HG03175 (cell line): ENCODE measurements at regions not wholly inside any gene's neighbourhood (a gene's known extent, or its start where the extent isn't known, plus 50 kb on each side); places are given as distances from the start of the nearest gene placed in this dataset.
A peak's percentile ranks its signal among the peaks of the same experiment; 100 is the strongest.

Source experiments
- ATAC-seq: cut with Tn5 transposase; IDR thresholded peaks from one replicate; pipeline ENCODE4 v1.9.1; 2021; ENCODE audit warnings: mild to moderate bottlenecking, moderate library complexity; ENCODE audit not compliant: unreplicated experiment

DNA sequence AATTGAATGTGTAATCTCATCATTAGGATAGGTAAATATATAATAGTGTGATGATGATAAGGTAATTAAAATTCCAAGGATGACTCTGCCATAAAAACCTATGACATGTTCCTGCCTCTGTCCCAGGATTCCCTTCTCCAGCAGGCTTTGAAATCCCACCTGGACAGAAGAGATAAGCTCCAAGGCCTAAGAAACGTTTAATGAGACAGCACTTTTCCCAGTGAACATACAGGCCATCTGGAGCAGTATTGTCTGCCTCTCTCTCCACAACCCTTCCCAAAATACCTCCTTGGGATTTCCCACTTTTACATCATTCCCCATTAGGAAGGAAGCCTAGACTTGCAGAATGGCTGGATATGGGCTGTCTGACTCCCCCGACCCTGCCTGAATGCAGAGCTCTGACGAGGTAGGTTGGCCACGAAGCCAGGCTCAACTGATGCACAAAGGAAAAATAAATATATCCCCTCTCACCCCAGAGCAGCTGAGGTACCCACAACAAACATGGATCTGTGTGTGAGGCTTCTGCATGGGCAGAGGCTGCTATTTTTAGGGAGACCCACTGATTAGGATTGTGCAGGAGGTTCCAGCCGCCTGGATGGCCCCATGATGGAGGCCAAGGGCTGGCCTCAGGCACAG is 71.0 kb downstream of the TMPRSS5 start:
- ATAC-seq, result no peak

DNA sequence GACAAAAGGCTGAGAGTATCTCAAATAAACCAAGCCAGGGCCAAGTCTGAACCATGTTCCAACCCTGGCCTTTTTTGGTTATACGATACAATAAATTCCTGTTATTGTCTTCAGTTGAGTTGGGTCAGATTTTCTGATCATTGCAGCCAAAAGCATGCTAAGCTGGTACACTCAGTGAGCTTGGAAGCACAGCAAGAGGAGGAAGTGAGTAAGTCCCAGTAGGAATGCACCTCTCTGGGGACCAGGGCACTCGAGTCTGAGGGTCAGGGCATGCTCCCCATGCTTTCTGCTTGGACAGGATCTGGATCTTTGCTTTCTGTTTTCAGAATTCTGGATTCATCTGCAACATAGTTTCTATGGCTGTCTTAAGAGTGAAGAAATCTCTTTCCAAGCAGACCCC is 73.1 kb downstream of the TMPRSS5 start:
- no peak for ATAC-seq

DNA sequence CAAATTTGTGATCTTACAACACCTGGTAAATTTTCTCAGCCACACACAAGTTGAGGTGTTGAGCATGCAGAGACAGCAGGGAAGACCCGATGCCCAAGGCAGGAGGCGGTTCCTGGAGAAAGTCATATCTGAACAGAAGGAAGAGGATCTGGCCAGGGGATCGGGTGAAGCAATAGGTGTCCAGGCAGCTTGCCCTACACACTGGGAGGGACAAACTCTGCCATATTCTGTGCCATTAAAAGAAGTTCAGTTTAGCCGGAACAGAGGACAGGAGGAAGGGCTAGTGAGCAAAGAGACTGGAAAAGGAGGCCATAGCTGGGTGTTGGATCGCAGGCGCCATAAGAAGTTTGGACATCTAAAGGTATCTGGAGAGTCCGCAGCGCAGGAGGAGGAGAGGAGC is 76.5 kb downstream of the TMPRSS5 start:
- no peak for ATAC-seq

DNA sequence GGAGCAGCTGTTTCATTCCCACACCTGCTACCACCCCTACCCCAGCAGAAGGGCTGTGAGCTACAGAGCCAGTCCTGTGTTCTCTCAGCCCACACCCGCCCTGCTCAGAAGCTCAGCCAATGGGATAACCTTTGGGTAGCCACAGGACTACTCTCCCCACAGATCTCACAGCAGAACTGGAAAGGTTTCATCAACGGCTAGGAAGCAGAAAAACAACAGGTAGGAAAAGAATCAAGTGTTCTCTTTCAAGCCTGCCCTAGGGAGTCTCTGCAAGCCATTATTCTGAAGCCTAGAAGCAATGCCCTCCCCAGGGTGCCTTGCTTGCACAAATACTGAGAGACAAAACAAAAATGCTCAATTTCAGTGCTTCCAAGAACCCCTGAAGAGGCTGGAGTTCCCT is 77.2 kb downstream of the TMPRSS5 start:
- ATAC-seq, result no peak

DNA sequence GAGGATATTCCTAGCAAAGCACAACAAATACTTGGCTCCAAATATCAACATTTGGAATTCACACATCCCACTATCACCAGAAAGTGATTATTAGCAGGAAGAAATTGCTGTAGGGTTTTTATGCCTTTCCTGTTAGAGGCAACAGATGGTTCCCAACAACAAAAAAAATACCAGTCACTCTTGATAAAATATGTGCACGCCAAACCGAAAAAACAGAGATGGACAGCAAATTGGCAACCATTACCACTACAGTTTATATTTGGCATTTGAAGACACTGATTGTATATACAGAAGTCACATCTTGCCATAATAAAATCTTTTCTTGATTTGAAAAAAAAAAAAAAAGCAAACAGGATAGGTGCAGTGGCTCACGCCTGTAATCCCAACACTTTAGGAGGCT is 78.2 kb downstream of the TMPRSS5 start:
- ATAC-seq, result no peak

DNA sequence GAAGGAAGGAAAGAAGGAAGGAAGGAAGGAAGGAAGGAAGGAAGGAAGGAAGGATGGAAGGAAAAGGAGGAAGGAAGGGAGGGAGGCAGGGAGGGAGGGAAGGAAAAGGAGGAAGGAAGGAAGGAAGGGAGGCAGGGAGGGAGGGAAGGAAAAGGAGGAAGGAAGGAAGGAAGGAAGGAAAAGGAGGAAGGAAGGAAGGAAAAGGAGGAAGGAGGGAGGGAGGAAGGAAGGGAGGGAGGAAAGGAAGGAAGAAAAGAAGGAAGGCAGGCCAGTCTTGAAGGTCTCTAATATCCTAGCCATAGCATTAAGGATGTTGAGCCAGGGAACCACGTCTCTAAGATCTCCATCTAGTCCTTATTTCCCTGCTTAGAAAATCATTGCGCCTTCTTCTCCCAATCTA is 78.8 kb downstream of the TMPRSS5 start:
- ATAC-seq, result no peak

DNA sequence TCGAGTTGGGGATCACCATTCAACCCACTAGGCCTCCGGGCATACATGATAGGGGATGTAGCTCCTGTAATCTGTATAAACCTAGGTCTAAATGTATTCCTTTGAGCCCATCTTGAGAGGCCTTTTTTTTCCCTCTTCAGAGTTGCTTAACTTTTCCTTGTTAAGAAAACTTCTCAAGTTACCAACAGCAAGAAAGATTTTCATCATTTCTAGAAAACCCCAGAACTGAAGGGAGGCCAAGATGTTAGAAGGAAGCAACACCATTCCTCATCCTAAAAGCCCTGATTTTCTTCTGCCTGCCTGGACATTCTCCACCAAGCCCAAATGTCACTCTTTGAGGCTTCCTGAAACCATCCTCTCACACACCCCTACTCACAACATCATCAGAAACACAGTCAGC is 79.4 kb downstream of the TMPRSS5 start:
- ATAC-seq, result no peak

DNA sequence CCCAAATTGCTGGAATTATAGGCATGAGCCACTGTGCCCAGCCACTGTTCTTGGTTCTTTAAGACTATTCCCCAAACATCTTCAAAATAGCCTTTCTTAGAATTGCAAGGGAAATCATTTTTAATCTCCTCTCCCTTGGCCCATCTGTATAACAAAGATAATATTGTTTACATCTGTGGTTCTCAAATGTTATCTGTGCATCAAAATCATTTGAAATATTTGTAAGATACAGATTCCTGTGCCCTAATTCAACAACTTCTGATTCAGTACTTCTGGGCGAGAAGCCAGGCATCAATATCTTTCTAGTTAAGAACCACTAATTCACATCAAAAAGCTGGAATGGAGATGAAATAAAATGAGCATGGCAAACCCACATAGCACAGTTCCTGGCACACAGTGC is 83.0 kb downstream of the TMPRSS5 start:
- ATAC-seq, result no peak

DNA sequence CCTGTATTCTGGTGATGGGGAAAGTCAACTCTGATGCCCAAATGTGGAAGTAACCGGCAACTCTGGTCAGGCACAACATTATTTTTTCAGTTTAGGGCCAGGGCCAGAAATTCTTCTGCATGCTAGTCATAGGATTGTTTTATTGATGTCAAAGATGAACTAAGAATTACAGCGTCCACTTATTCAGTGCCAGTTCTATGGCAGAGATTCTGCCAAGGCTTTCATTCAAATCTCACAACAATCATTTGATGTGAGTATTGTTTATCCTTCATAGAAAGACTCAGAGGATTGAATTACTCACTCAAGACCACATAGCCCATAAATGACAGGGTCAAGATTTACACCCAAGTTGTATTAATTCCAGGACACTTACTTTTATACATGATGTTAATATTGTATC is 87.7 kb downstream of the TMPRSS5 start:
- ATAC-seq, result no peak

DNA sequence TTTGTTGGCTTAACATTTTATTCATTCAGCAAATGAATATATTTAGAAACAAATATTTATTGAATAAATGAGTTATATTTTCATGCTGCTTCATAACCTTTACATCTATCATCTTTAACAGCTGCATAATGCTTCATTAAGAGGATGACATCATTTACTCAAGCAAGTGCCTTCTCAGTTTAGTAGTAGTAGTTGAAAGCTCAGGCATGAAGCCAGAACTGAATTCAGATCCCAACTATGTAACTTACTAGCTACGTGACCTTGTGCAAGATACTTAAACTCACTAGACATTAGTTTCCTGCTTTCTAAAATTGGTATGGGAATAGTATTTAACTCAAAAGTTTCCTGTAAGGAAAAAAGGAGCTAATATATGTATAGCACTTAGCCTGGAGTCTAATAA is 90.3 kb downstream of the TMPRSS5 start:
- ATAC-seq, result no peak

DNA sequence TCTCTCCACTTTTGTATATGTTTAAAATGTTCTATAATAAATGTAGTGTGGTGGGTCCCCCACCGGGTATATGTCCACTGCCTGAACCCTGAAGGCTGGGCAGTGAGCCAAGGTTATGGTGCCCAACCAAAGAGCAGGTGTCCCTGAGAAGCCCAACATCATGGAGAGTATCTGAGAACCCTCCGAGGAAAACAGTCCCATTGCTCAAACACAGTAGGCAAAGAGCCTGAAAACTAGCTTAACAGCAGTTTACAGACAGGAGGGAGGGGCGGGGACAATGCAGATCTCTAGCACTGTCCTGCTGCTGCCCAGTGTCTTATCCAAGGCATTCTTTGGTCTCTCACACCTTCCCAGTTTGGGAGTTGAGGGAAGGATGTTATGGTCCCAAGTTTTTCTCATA is 91.0 kb downstream of the TMPRSS5 start:
- ATAC-seq, result no peak

DNA sequence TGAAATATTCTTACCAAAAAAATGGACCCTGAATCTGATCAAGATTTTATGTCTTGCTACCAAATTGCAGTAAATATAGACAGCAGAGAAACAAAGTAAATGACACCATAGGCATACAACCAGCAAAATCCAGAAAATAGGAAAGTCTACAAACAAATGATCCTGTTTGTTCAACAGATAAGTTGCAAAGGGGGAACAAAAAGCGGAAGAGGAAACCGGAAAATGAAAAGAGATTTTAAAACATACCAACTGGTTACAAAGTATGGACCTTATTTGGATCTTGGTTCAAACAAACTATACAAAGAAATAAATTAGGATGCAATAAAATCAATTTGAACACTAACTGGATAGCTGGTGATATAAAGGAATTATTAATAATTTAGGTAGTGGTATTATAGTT is 92.0 kb downstream of the TMPRSS5 start:
- no peak for ATAC-seq

DNA sequence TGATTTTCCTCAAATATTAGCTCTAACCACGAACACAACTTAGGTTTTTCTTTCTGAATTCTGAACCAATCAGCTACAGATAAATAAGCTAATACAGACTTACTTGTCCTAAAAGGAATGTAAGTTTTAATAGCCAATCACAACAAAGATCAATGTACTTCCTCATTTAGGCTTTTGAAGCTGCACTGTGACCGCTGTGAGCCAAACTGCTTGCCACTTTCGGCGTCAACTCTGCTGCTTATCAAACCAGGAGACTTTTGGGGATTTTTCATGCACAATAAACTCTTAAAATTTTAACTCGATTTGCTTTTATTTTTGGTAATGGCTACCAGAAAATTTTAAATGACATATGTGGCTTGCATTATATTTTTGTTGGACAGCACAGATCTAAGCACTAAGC is 92.5 kb downstream of the TMPRSS5 start:
- no peak for ATAC-seq

DNA sequence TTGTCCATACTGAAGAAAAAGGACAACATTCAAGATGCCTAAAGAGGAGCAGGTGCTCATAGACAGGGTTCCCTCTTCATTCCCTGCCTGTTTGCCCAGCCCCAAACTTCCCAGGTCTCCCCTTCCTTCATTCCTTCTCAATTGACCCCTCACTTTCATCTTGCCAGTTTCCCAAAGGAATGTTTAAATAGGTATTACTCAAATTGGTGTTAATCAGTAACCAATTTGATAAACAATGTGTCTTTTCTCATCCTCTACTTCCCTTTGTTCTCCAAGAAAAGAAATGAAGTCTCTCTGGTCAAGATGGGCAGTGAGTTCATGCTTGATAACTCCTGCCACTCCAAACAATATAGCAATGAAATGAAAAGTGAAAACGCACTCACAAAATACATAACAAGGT is 101.9 kb downstream of the TMPRSS5 start:
- ATAC-seq, result no peak

DNA sequence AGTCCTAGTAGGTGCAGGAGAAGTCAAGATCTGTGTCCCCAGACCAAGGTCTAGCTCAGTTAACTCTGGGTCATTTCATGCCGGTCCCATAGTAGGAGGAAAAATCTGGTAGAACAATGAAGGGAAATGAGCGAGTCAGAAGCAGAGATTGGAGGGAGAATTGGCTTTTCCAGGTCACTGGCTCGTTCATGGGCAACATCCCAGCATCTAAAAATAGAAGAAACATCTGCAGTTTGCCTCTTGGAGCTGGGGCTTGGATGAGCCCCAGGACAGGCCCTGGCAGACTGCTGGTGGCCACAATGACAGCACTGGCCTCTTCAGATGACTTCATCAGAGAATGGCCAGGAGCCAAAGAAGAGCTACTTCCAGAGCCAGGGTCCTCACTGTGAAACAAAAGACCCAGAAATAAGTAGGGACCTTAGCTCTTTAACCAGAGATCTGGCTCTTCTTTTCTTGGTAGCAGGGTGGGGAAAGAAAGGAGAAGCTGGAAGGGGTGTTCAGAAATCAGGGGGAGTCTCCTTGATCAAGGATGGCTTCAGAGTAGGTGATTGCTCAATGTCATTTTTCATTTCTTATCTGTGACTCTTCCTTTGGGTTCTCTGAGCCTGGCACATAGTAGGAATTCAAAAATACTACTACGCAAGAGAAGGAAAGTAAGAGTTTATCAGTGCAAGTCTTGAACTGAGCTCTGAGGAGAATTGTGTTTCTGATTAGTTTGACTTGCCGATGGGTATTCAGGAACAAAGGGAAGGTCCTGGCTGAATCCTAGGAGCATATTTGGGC is 102.6 kb downstream of the TMPRSS5 start:
- no peak for ATAC-seq

DNA sequence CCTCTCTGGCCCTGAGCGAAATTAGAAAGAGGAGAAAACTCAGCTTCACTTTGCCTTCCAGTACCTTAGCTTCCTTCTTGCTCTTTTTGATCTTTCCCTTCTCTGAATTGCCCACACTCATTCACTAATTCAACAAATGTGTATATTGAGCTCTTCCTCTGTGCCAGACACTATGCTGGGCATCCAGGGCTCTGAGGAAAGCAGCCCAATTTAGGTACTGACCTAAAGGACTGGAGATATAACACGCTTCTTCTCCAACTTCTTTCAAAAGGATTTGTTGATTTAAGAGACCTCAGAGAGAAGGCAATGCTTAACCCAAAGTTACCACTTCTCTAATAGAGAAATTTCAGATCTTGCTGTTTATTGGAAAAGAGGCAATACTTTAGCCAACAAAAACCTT is 103.6 kb downstream of the TMPRSS5 start:
- no peak for ATAC-seq

DNA sequence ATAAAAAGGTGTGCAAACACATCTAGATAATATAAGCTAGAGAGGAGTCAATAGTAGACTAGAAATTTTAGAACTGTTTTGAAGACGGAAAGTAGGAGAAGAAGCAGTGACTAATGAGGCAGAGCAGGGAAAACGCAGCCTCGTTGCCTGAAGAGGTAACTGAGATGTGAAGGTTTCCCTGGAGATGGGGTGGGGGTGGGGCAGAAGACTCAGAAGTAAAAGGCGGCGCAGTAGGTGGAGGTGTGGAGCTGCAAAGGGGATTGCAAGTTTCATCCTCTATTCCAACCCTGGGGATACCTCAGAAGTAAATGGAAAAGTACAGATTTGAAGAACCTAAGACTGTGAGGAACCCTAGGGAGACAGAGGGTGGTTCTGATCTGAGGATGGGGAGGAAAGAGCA is 109.5 kb downstream of the TMPRSS5 start:
- ATAC-seq, result no peak

DNA sequence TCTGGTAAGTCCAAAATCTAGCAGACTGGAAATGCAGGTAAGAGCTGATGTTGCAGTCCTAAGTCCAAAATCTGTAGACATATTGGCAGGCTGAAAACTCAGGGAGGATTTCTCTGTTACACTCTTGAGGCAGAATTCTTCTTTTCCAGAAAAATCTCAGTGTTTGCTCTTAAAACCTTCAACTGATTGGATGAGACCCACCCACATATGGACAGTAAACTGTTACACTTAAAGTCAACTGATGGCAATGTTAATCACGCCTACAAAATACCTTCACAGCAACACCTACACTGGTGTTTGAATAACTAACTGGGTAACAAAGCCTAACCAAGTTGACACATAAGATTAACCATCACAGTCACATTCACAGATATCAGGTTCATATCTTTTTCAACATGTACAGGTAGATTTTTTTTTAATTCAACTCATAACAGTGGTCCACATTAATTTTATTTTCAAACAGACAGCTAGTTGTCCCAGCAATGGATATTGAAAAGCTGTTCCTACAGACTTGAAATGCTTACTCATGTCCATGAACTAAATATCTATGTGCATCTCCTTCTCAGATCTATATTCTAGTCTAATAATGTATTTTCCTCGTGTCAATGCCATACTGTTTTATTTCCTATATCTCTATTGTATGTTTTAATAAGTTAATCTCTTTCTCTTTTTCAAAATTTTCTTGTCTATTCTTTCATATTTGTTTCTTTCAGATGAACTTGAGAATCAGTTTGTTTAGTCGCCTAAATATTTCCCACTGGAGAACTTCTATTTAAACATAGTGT is 110.1 kb downstream of the TMPRSS5 start:
- ATAC-seq, result no peak

DNA sequence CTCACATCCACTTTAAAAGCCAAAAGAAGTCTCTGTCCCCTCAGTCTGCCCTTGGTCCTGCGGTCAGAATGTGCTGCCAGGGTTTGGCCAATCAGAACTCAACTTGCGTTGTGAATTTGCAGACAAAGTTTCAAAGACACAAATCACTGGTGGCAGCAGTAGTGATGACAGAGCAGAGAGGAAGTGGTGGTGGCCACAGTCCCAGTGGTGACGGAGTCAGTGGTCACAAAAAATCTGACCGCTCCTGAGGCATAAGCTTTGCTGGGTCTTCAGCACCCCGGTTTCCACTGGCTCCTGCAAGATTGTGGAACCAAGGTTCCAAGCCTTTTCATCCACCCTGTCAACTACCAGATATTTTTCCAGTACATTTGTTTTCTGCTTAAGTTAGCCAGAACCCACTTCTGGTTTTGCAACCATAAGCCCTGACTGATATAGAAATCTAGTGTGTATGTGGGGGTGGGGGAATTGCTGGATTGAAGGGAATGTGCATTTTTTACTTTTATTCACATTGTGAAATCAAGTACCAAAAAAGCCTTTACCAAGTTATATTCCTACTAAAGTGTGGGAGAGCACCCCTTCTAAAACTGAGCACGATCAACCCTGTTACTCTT is 112.3 kb downstream of the TMPRSS5 start:
- peak; percentile 89 for ATAC-seq

DNA sequence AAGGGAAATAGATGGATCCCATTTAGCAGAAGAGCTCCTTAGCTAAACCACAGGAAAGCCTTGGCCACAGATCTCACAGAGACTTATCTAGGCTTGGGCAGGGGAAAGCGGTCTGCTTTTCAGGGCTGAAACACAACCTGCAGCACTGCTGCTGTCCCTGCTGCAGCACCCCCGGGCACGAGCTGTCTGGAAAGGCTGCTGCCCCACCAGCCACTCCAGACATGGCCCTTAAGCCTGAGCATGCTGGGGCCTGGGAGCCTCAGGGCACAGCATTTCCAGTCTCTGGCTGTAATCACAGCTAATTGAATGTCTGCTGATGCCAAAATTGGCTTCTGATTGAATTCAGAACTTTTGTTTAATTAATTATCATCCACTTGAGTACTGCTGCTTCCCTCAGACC is 115.0 kb downstream of the TMPRSS5 start:
- ATAC-seq, result no peak

DNA sequence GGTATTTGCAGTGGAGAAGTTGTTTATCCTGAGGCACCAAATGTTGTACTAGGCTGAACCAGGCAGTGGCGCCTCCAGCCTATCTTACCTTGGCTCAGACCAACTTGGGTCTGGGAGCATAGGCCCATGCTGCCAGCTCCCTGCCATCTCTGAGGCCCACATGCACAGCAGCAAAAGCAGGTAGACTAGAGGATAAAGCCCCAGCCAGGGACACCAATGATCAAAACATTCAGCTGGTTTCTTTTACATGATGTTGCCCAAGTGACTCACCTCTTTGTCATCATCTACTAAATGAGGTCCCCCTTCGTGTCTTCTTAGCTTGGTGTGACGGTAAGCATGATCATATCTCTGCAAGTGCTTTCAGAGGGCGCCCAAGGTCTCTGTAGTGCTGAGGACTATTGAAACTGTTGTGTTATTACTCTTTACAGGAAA is 112.1 kb upstream of the DRD2 start:
- ATAC-seq, result peak; percentile 90

DNA sequence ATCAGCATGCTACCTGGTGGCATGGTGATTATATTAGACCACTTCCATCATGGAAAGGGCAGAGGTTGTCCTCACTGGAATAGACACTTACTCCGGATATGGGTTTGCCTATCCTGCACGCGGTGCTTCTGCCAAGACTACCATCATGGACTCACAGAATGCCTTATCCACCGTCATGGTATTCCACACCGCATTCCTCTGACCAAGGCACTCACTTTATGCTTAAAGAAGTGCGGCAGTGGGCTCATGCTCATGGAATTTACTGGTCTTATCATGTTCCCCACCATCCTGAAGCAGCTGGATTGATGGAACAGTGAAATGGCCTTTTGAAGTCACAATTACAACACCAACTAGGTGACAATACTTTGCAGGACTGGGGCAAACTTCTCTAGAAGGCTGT is 109.2 kb upstream of the DRD2 start:
- ATAC-seq, result no peak
